H9 (cell line): ENCODE measurements at regions not wholly inside any gene's neighbourhood (a gene's known extent, or its start where the extent isn't known, plus 50 kb on each side); places are given as distances from the start of the nearest gene placed in this dataset.
A peak's percentile ranks its signal among the peaks of the same experiment; 100 is the strongest.

Experiments used
- DNase-seq: peaks from one replicate; pipeline ENCODE4 v3.0.0-alpha.2; 2017
- H2AFZ ChIP-seq: one replicate; pipeline ENCODE4 v1.6.1; 2013; ENCODE audit warnings: mild to moderate bottlenecking, low read length, control low read depth, moderate library complexity
- H2AK5ac ChIP-seq: 2 replicates; pipeline ENCODE4 v1.6.1; 2013; ENCODE audit warnings: low read length, control low read depth, mixed read lengths; ENCODE audit not compliant: insufficient read length
- H2BK120ac ChIP-seq: one replicate; pipeline ENCODE4 v1.6.1; 2013; ENCODE audit warnings: low read depth, mild to moderate bottlenecking, low read length, control low read depth, inconsistent platforms; ENCODE audit not compliant: poor library complexity, severe bottlenecking
- H2BK12ac ChIP-seq: 2 replicates; pipeline ENCODE4 v1.6.1; 2013; ENCODE audit warnings: low read length, control low read depth, mixed read lengths, low read depth; ENCODE audit not compliant: insufficient read length
- H2BK15ac ChIP-seq: 2 replicates; pipeline ENCODE4 v1.6.1; 2013; ENCODE audit warnings: low read depth, low read length, control low read depth
- H2BK20ac ChIP-seq: one replicate; pipeline ENCODE4 v1.6.1; 2013; ENCODE audit warnings: low read depth, mild to moderate bottlenecking, low read length, control low read depth, inconsistent platforms; ENCODE audit not compliant: poor library complexity, severe bottlenecking
- H2BK5ac ChIP-seq: 2 replicates; pipeline ENCODE4 v1.6.1; 2013; ENCODE audit warnings: low read length, control low read depth, mixed read lengths; ENCODE audit not compliant: insufficient read length
- H3K14ac ChIP-seq: 2 replicates; pipeline ENCODE4 v1.6.1; 2013; ENCODE audit warnings: low read length, control low read depth; ENCODE audit not compliant: insufficient read depth
- H3K18ac ChIP-seq: 2 replicates; pipeline ENCODE4 v1.6.1; 2013; ENCODE audit warnings: low read depth, mild to moderate bottlenecking, mixed read lengths, low read length, control low read depth; ENCODE audit not compliant: insufficient read length
- H3K23ac ChIP-seq: 2 replicates; pipeline ENCODE4 v1.6.1; 2013; ENCODE audit warnings: low read length, control low read depth, mixed read lengths, low read depth; ENCODE audit not compliant: insufficient read length
- H3K23me2 ChIP-seq: 2 replicates; pipeline ENCODE4 v1.6.1; 2013; ENCODE audit warnings: low read depth, mild to moderate bottlenecking, mixed read lengths, low read length, control low read depth; ENCODE audit not compliant: insufficient read length, poor library complexity, severe bottlenecking
- H3K27ac ChIP-seq: 2 replicates; pipeline ENCODE4 v1.5.1; 2013; ENCODE audit warnings: low read length, control low read depth, mixed read lengths, low read depth; ENCODE audit not compliant: insufficient read length
- H3K27me3 ChIP-seq: 2 replicates; pipeline ENCODE4 v1.6.1; 2013; ENCODE audit warnings: low read length, control low read depth, inconsistent platforms; ENCODE audit not compliant: insufficient read depth
- H3K4ac ChIP-seq: 2 replicates; pipeline ENCODE4 v1.6.1; 2013; ENCODE audit warnings: low read depth, mild to moderate bottlenecking, control low read depth, inconsistent platforms, low read length, moderate library complexity
- H3K4me1 ChIP-seq: 2 replicates; pipeline ENCODE4 v1.6.1; 2013; ENCODE audit warnings: low read length, control low read depth, inconsistent platforms; ENCODE audit not compliant: insufficient read depth
- H3K4me2 ChIP-seq: 2 replicates; pipeline ENCODE4 v1.6.1; 2013; ENCODE audit warnings: low read length, control low read depth, mixed read lengths; ENCODE audit not compliant: insufficient read length, insufficient read depth
- H3K56ac ChIP-seq: 2 replicates; pipeline ENCODE4 v1.6.1; 2013; ENCODE audit warnings: low read depth, mild to moderate bottlenecking, mixed read lengths, low read length, control low read depth; ENCODE audit not compliant: insufficient read length
- H3K79me1 ChIP-seq: 2 replicates; pipeline ENCODE4 v1.6.1; 2013; ENCODE audit warnings: low read depth, mild to moderate bottlenecking, moderate library complexity, low read length, control low read depth, inconsistent platforms; ENCODE audit not compliant: insufficient read depth, poor library complexity, severe bottlenecking
- H3K79me2 ChIP-seq: 2 replicates; pipeline ENCODE4 v1.6.1; 2013; ENCODE audit warnings: low read length, control low read depth, inconsistent platforms; ENCODE audit not compliant: insufficient read depth
- H3K9ac ChIP-seq: 2 replicates; pipeline ENCODE4 v1.6.1; 2013; ENCODE audit warnings: low read length, control low read depth, mixed read lengths; ENCODE audit not compliant: insufficient read length; ENCODE audit errors: extremely low read depth
- H3K9me3 ChIP-seq: one replicate; pipeline ENCODE4 v1.6.1; 2013; ENCODE audit warnings: low read depth, low read length, inconsistent platforms; ENCODE audit not compliant: control insufficient read depth
- H3T11ph ChIP-seq: one replicate; pipeline ENCODE4 v1.6.1; 2013; ENCODE audit warnings: mild to moderate bottlenecking, low read length, control low read depth, inconsistent platforms
- H4K20me1 ChIP-seq: one replicate; pipeline ENCODE4 v1.6.1; 2013; ENCODE audit not compliant: control insufficient read depth, insufficient read length, insufficient read depth
- H4K5ac ChIP-seq: 2 replicates; pipeline ENCODE4 v1.6.1; 2013; ENCODE audit warnings: low read depth, mild to moderate bottlenecking, mixed read lengths, low read length, control low read depth; ENCODE audit not compliant: insufficient read length
- H4K8ac ChIP-seq: replicated peaks from 2 replicates; pipeline ENCODE4 v1.6.1; 2013; ENCODE audit warnings: low read length, control low read depth, mixed read lengths, low read depth; ENCODE audit not compliant: insufficient read length
- H4K91ac ChIP-seq: 2 replicates; pipeline ENCODE4 v1.6.1; 2013; ENCODE audit warnings: low read depth, mild to moderate bottlenecking, moderate library complexity, mixed read lengths, low read length, control low read depth; ENCODE audit not compliant: insufficient read length
- H3K27ac Mint-ChIP-seq, 3 experiments: 2 replicates in 2 of 3; 3 replicates in 1 of 3; pipeline ENCODE4 v1.8.0; 2020 to 2021; ENCODE audit warnings: mixed read lengths in 3 of 3, mild to moderate bottlenecking in 1 of 3, moderate library complexity in 1 of 3
- H3K27me3 Mint-ChIP-seq: 2 replicates; pipeline ENCODE4 v1.8.0; 2021; ENCODE audit warnings: low read depth, mild to moderate bottlenecking, moderate library complexity, mixed read lengths
- H3K36me3 Mint-ChIP-seq, 3 experiments: 2 replicates in 2 of 3; 3 replicates in 1 of 3; pipeline ENCODE4 v1.8.0; 2020 to 2021; ENCODE audit warnings: low read depth in 3 of 3, mixed read lengths in 3 of 3; ENCODE audit not compliant: insufficient read depth in 1 of 3
- H3K4me1 Mint-ChIP-seq, 2 experiments: 2 replicates each; pipeline ENCODE4 v1.8.0; 2020; ENCODE audit warnings: mixed read lengths in 2 of 2
- H3K4me3 Mint-ChIP-seq, 2 experiments: 2 replicates in 1 of 2; 3 replicates in 1 of 2; pipeline ENCODE4 v1.8.0; 2020 to 2021; ENCODE audit warnings: mild to moderate bottlenecking in 2 of 2, mixed read lengths in 2 of 2, moderate library complexity in 1 of 2
- H3K9me3 Mint-ChIP-seq, 2 experiments: 2 replicates in 1 of 2; 3 replicates in 1 of 2; pipeline ENCODE4 v1.8.0; 2020; ENCODE audit warnings: mild to moderate bottlenecking in 2 of 2, mixed read lengths in 2 of 2, moderate library complexity in 1 of 2
- WGBS: extraction: QIAGEN DNeasy Blood & Tissue Kit; methylation state at CpG from one replicate; pipeline ENCODE4 v1.1.7; 2013; ENCODE audit warnings: missing lambda C conversion rate, low lambda C conversion rate, mixed read lengths; ENCODE audit not compliant: insufficient read length; ENCODE audit errors: extremely low coverage; 5-methylcytosine and 5-hydroxymethylcytosine counted together
- TF ChIP-seq, protein P1 (sequence below): fragments of 200-600 bp; sonication (generic); conservative IDR thresholded peaks from 3 replicates; pipeline ENCODE4 v1.8.0; 2021; ENCODE audit warnings: antibody characterized with exemption, mild to moderate bottlenecking

DNA sequence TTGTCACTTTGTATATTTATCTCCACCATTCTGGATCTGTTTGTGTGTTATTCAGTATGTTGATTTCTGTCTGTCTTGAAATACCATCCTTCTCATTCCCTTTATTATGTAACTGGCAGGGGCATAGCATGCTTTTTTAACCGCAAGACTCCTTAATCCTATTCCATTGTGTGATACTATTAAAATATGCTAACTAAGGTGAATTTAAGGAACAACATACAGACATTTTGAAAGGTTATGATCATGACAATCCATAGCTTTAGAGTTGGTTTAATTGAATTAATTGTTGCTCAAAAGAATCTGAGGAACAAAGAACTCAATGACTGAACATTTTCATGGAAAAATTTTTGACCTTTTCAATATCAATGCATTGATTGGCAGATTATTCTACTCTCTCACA, 677.3 kb upstream of the ROBO1 start:
- Histone ChIP-seq H2BK120ac (no peak overlapping the region), H2BK5ac (no peak overlapping the region), H3K14ac (no peak overlapping the region), H2BK20ac (no peak overlapping the region), H2AFZ (no peak overlapping the region), H3K23me2 (no peaks in the 10 kb centered on the region), H3T11ph (no peak overlapping the region), H3K79me2 (no peaks in the 10 kb centered on the region), H3K23ac (no peak overlapping the region), H3K56ac (no peak overlapping the region), H3K27me3 (no peaks in the 10 kb centered on the region), H2AK5ac (no peak overlapping the region), H4K8ac (no peak overlapping the region), H4K5ac (no peak overlapping the region), H3K27ac (no peak overlapping the region), H3K79me1 (no peaks in the 10 kb centered on the region), H3K9ac (no peak overlapping the region), H2BK15ac (no peak overlapping the region), H3K9me3 (no peaks in the 10 kb centered on the region), H4K91ac (no peak overlapping the region), H3K4me2 (no peak overlapping the region), H2BK12ac (no peak overlapping the region), H3K4ac (no peak overlapping the region), H3K4me1 (no peaks in the 10 kb centered on the region; the same call in 1 of the 2 replicates), H3K18ac (no peak overlapping the region), H4K20me1 (no peaks in the 10 kb centered on the region)
- H3K4me3 Mint-ChIP-seq: no peak overlapping the region
- H3K9me3 Mint-ChIP-seq: no peaks in the 10 kb centered on the region
- DNase-seq: no peak
- H3K27ac Mint-ChIP-seq: peak overlapping the region in 2 of 3 experiments; percentile 9 to 56; a peak in 4 of 7 replicates
- no CpG with 5 or more reads among the region's 1 CpG for WGBS
- no peaks in the 10 kb centered on the region for H3K27me3 Mint-ChIP-seq
- TF ChIP-seq, protein P1, sequence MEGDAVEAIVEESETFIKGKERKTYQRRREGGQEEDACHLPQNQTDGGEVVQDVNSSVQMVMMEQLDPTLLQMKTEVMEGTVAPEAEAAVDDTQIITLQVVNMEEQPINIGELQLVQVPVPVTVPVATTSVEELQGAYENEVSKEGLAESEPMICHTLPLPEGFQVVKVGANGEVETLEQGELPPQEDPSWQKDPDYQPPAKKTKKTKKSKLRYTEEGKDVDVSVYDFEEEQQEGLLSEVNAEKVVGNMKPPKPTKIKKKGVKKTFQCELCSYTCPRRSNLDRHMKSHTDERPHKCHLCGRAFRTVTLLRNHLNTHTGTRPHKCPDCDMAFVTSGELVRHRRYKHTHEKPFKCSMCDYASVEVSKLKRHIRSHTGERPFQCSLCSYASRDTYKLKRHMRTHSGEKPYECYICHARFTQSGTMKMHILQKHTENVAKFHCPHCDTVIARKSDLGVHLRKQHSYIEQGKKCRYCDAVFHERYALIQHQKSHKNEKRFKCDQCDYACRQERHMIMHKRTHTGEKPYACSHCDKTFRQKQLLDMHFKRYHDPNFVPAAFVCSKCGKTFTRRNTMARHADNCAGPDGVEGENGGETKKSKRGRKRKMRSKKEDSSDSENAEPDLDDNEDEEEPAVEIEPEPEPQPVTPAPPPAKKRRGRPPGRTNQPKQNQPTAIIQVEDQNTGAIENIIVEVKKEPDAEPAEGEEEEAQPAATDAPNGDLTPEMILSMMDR: no peak
- no peaks in the 10 kb centered on the region for H3K36me3 Mint-ChIP-seq
- peaks cover 17 to 20% of the 10 kb centered on the region in 2 experiments for H3K4me1 Mint-ChIP-seq
